ENCODE measurements at regions not wholly inside any gene's neighbourhood (a gene's known extent, or its start where the extent isn't known, plus 50 kb on each side); places are given as distances from the start of the nearest gene placed in this dataset.
"Not testable (repeated sequence)": the region's sequence is repeated elsewhere in the genome, so short reads cannot be mapped to it uniquely, and the experiment has no call there.

- no peak for DNase-seq
These were observed 361.1 kb upstream of the KLF4 start for GRCh38 chr9:107850653-107851052.

GRCh38 chr9:107847978-107848964, 358.7 kb upstream of the KLF4 start:
- DNase-seq: no peak

DNA sequence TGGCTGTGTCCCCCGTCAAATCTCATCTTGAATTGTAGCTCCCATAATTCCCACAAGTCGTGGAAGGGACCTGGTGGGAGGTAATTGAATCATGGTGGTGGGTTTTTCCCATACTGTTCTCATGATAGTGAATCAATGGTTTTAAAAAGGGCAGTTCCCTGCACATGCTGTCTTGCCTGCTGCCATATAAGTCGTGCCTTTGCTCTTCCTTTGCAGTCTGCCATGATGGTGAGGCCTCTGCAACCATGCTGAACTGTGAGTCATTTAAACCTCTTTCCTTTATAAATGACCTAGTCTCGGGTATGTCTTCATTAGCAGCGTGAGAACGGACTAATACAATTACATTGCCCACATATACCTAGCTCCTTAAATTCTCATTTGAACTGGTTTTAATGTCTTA, 353.0 kb upstream of the KLF4 start:
- no peak for DNase-seq

DNA sequence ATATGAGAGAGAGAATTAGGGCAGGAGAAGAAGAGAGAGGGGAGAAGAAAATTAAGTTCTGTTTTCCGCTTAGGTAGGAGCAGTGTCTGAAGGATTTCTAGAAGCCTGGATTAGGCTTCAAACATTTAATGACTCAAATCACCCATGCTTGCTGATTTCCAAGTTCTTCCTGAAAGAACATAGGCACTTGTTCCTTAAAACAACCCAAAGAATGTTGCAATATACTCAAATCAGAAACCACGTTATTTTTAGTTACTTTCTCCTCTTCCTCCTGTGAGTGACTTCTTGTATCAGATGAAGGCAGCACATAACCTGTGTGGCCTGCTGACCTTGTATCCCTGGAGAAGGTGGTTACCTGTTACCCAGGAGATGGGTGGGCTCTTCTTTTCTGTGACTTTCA, 351.5 kb upstream of the KLF4 start:
- DNase-seq: no peak

DNA sequence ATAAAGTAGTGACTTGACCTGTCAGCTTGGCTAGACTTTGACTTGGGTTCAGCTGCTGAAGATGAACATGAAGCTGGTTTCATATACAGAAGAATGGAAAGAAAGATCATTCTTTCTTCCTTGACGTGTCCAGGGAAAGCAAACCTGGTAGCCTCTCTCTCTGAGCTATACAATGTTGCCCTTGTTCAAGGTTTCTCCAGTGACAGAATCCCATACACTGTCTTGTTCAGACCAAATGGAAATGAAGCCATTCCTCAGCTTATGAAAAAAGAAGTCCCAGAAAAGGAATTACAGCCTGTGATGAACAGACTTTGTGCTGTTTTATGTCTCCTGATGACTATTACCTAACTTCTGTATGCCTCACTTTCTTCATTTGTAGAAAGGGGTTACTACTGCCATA, 349.8 kb upstream of the KLF4 start:
- no peak for DNase-seq

- no peak for DNase-seq
These were observed 349.2 kb upstream of the KLF4 start for GRCh38 chr9:107838766-107839165.

DNA sequence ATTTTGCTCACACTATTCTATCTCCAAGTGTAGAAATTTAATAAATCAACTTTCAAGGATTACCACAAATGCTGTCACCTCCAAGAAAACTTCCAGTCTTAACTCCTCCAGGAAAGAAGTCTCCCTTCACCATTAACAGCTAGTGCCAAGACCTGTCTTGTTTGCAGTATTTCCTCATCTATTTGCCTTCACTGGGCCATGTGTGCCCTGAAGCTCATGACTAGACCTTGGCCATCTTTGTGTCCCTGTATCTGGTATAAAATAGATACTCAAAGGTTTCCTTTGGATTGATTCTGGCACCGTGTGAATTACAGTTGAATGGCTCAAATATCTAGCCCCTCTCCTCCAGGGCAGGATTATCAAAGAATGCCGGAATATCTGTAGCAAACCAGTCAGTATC, 346.7 kb upstream of the KLF4 start:
- DNase-seq: no peak

GRCh38 chr9:107833295-107833694, 343.7 kb upstream of the KLF4 start:
- no peak for DNase-seq

DNA sequence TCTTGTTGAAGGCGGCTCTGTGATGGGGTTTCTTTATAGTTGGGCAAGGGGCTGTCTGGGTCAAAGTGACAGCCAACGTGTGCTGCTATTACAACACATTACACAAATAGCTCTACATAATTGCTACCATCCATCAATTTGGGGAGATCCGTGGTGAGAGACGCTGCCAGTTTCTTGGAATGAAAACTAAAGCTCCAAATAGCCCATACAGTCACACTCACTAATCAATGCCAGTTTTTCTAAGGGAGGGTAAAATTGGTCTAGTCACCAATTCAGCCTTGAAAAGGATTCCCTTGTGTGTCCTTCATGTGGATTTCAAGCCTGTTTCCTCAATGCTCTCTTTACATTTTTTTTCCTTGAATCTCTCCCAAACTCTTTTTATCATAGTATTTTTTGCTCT, 343.3 kb upstream of the KLF4 start:
- DNase-seq: no peak

- DNase-seq: no peak
These were observed 340.9 kb upstream of the KLF4 start for GRCh38 chr9:107830479-107830878.

DNA sequence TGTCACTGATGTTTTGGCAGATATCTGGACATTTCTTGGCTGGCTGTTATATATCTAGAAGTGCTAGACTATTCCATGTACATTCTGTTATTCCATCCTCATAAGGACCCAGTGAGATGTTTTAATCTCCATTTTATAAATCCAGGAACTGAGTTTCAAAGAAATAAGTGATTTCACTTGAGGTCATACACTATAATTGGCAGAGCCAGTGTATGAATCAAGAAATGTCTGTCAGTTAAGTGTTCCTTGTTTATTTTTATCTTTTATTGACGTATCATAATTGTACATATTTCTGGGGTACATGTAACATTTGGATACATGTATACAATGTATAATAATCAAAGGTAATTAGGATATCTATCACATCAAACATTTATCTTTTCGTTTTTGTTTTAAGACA, 338.3 kb upstream of the KLF4 start:
- DNase-seq: no peak

DNA sequence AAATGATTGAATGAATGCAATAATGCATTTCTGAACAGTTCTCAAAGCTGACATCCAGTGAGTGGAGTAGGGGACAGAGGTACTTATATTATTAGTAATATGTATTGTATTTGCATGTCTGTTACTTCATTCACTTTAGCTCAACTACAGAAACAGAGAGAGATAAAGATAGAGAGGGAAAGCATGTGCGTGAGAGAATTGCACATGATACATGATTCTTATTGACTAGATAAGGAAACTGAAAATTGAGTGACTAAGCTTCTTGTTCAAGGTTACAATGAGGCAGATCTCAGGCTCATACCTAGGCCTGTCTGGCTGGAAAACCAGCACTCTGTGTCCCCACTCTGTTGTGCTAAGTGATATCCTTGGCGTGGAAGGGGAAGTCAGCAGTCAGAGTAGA, 337.7 kb upstream of the KLF4 start:
- DNase-seq: no peak

DNA sequence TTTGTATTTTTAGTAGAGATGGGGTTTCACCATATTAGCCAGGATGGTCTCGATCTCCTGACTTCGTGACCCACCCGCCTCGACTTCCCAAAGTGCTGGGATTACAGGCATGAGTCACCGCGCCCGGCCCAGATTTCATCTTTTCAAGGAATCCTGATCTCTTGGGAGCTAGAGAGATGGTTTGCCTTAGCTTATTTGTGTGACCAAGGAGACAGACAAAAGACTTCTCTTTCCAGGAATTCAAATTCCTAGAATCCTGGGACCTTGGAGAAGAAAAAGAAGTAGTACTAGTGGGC, 337.1 kb upstream of the KLF4 start:
- DNase-seq: not testable (repeated sequence)

- no peak for DNase-seq
These were observed 335.0 kb upstream of the KLF4 start for GRCh38 chr9:107824556-107824955.

GRCh38 chr9:107819772-107820565, 330.4 kb upstream of the KLF4 start:
- no peak for DNase-seq

DNA sequence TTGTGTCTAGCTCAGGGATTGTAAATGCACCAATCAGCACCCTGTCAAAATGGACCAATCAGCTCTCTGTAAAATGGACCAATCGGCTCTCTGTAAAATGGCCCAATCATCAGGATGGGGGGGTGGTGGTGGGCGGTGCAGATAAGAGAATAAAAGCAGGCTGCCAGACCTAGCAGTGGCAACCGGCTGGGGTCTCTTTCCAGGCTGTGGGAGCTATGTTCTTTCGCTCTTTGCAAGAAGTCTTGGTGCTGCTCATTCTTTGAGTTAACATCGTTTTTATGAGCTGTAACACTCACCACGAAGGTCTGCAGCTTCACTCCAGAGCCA, 328.9 kb upstream of the KLF4 start:
- not testable (repeated sequence) for DNase-seq

DNA sequence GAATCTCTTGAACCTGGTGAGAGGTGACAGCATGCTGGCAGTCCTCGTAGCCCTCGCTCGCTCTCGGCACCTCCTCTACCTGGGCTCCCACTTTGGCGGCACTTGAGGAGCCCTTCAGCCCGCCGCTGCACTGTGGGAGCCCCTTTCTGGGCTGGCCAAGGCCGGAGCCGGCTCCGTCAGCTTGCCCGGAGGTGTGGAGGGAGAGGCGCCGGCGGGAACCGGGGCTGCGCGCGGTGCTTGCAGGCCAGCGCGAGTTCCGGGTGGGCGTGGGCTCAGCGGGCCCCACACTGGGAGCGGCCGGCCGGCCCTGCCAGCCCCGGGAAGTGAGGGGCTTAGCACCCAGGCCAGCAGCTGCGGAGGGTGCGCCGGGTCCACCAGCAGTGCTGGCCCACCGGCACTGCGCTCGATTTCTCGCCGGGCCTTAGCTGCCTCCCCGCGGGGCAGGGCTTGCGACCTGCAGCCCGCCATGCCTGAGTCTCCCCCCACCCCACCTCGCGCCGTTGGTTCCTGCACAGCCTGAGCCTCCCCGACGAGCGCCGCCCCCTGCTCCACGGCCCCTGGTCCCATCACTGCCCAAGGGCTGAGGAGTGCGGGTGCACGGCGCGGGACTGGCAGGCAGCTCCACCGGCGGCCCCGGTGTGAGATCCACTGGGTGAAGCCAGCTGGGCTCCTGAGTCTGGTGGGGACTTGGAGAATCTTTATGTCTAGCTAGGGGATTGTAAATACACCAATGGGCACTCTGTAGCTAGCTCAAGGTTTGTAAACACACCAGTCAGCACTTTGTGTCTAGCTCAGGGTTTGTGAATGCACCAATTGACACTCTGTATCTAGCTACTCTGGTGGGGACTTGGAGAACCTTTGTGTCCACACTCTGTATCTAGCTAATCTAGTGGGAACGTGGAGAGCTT, 328.3 kb upstream of the KLF4 start:
- DNase-seq: not testable (repeated sequence)

DNA sequence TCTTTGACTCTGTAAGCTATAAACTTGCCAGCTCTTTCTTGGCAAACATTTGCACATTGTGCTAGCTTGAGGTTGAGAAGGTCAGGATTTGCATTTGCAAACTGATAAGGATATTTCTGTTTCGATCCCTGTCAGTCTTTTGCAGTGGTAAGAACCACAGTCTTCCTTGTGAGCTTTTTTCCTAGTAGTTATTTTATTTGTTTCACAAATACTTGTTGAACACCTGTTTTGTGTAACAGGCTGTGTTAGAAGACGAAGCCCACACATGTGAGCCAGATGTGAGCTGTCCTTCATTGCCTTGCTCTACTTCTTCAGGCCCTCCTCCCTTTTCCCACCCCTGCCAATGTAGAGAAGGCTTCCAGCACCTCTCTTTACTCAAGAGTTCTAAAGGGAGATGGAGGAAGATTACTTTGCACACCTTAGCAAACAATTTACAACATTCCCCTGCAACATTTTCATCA, 327.0 kb upstream of the KLF4 start:
- no peak for DNase-seq

- no peak for DNase-seq
These were observed 326.4 kb upstream of the KLF4 start for GRCh38 chr9:107815782-107816560.

DNA sequence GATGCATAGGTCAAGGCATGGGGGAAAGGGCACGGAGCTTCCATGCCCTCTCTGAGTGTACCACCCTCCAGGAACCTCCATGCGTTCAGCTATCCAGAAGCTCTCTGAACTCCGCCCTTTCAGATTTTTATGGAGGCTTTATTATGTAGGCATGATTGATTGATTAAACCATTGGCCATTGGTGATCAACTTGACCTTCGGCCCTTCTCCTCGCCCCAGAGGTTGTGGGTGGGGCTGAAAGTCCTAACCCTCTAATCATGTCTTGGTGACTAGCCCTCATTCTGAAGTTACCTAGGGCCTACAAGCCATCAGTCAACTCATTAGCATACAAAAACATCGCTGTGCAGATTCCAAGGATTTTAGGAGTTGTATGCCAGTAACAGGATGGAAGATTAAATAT, 323.7 kb upstream of the KLF4 start:
- no peak for DNase-seq

GRCh38 chr9:107810461-107810961, 320.9 kb upstream of the KLF4 start:
- DNase-seq: no peak

- no peak for DNase-seq
These were observed 320.4 kb upstream of the KLF4 start for GRCh38 chr9:107809871-107810460.

Data from stimulated activated CD4-positive, alpha-beta T cell treated with anti-CD3 and anti-CD28 coated beads, Interleukin-2, amount 100 ng/mL, for 24 hours (primary cell).